ENCODE measurements at regions not wholly inside any gene's neighbourhood (a gene's known extent, or its start where the extent isn't known, plus 50 kb on each side); places are given as distances from the start of the nearest gene placed in this dataset.
A peak's percentile ranks its signal among the peaks of the same experiment; 100 is the strongest.

DNA sequence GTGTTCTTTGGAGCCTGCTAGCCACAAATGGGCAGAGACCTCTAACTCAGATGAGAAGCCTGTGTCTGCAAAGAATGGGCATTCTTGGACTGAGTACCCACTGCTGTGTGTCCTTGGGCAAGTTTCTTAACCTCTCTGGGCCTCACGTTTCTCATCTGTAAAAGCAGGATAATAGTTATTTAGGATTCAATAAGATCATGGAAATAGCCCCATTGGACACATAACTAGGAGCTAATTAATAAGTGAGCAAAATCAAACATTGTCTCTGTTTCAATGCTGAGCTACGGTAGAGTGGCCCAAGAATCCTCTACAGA lies 61.2 kb upstream of the WNT7B start:
- no peak for DNase-seq (ENCODE audit: low spot score in 2 of 2)
- TF ChIP-seq, protein P1, sequence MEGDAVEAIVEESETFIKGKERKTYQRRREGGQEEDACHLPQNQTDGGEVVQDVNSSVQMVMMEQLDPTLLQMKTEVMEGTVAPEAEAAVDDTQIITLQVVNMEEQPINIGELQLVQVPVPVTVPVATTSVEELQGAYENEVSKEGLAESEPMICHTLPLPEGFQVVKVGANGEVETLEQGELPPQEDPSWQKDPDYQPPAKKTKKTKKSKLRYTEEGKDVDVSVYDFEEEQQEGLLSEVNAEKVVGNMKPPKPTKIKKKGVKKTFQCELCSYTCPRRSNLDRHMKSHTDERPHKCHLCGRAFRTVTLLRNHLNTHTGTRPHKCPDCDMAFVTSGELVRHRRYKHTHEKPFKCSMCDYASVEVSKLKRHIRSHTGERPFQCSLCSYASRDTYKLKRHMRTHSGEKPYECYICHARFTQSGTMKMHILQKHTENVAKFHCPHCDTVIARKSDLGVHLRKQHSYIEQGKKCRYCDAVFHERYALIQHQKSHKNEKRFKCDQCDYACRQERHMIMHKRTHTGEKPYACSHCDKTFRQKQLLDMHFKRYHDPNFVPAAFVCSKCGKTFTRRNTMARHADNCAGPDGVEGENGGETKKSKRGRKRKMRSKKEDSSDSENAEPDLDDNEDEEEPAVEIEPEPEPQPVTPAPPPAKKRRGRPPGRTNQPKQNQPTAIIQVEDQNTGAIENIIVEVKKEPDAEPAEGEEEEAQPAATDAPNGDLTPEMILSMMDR (IDR thresholded peaks at IDR 0.05): no peak
- Histone ChIP-seq H3K27me3 (no peaks in the 10 kb centered on the region), H3K9me3 (no peaks in the 10 kb centered on the region), H3K4me1 (peaks cover 6 to 17% of the 10 kb centered on the region in 2 donors), H3K36me3 (no peaks in the 10 kb centered on the region), H3K27ac (no peak overlapping the region), H3K4me3 (no peak overlapping the region)
- intact Hi-C loops (cut with DNase I): no loop called here

DNA sequence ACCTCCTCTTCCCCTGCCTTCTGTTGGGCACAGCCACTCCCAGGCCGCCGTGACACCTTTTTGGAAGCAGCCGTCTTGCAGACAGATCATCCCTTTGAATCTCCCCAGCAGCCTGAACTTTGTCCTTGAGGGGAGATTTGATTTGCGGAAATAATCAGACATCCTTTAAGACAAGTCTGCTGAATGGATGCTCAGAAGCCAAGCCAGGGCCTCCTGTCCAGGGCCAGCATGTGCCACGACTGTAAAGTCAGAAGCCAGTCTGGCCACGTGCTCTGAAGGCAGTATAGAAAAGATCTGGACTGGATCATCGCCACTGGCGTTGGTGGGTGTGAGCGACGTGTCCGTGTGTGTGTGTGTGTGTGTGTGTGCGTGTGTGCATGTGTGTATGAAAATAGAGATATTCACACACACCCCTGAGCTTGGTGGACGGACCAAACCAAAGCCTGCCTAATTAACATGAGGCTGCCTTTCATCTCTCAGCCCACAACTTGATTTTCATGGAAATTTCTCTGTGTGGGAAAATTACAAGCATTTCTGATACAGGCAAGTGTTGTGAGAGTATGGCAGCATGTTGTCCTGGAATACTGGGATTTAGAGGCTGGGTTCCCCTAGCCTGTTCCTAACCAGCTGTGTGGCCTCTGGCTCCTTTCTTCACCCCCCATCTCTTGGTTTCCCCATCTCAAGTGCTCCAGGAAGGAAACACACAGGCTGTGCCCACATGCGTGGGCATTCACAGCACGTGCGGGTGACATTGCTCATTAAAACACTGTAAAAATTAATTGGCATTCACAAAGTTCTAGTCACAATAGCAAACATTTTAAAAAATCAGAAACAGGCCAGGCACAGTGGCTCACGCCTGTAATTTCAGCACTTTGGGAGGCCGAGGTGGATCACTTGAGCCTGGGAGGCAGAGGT lies 61.8 kb upstream of the WNT7B start:
- Histone ChIP-seq H3K36me3 (no peaks in the 10 kb centered on the region), H3K4me3 (no peak overlapping the region), H3K27ac (no peak overlapping the region), H3K9me3 (no peaks in the 10 kb centered on the region), H3K4me1 (peaks cover 12 to 24% of the 10 kb centered on the region in 2 donors), H3K27me3 (no peaks in the 10 kb centered on the region)
- intact Hi-C loops (cut with DNase I): no loop called here
- peak; percentile 3 to 54 for DNase-seq (ENCODE audit: low spot score in 2 of 2)
- TF ChIP-seq, protein P1 (IDR thresholded peaks at IDR 0.05): no peak

DNA sequence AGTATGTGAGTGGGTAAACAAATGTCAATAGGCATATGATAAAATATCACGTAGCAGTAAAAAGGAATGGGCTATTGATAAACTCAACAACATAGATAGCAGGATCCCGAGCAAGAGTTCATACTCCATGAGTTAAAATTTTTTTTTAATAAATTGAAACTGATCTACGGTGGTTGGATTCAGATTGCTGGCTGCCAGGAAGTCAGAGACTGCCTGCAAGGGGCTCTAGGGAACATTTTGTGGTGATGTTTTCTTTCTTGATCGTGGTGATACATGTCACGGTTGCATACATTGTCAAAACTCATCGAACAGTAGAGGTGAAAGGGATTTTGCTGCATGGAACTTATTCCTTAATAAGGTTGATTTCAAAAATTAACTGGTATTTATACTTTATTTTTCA lies 62.6 kb upstream of the WNT7B start:
- no peak overlapping the region for H3K4me3 ChIP-seq
- TF ChIP-seq, protein P1 (IDR thresholded peaks at IDR 0.05): no peak
- H3K36me3 ChIP-seq: no peaks in the 10 kb centered on the region
- H3K9me3 ChIP-seq: no peaks in the 10 kb centered on the region
- DNase-seq (ENCODE audit: low spot score in 2 of 2): no peak
- peaks cover 15 to 28% of the 10 kb centered on the region in 2 donors for H3K4me1 ChIP-seq
- H3K27ac ChIP-seq: no peak overlapping the region
- no peaks in the 10 kb centered on the region for H3K27me3 ChIP-seq
- intact Hi-C loops (cut with DNase I): no loop called here

DNA sequence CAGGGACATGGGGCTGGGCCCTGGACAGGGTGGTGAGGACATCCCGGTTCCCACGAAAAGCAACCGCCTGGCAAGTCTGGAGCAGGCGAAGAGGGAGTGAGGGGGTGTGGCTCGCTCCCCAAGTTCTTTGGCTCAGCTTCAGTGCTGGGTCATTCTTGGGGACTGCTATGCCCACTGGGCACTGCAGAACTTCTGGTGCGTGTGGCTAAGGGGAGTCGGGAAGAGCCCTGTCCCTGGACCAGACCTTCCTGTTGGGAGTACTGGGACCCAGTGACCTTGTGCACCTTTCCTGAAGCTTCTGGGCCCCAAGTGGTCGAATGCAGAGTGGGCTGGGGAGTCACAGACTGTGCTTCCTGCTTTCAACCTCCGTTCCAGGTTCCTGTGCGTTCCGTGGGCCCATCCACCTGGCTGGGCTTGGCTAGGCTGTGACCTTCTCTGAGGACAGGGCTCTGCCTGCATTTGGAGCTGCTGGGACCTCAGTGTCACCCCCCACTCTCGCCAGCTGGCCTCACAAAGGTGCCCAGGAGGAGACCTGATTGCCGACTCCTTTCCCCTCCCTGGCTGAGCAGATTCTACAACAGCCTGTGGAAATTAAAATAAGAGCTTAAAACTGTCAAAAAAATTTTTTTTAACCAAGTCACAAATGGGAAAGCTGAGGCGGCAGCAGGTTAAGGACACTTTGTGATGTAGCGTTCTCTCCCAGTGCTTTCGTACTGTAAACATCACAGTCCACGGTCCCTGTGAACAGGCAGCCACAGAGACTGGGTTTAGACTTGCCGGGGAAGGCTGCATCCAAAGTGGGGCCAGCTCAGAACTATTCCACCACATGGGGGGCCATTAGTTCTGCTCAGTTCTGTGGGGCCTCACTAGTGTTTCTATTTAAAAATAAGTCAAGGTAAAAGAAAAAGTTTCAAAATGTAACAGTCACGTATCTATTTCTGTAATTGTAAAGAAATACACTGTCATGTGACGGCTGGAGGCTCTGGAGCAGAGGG lies 63.8 kb upstream of the WNT7B start:
- no peaks in the 10 kb centered on the region for H3K27me3 ChIP-seq
- intact Hi-C loops (cut with DNase I): no loop called here
- H3K4me3 ChIP-seq: no peak overlapping the region
- no peaks in the 10 kb centered on the region for H3K9me3 ChIP-seq
- H3K27ac ChIP-seq: peak overlapping the region; percentile 27 to 98
- no peaks in the 10 kb centered on the region for H3K36me3 ChIP-seq
- DNase-seq (ENCODE audit: low spot score in 2 of 2): peak; percentile 0 to 49
- TF ChIP-seq, protein P1 (IDR thresholded peaks at IDR 0.05): no peak
- H3K4me1 ChIP-seq: peaks cover 15 to 28% of the 10 kb centered on the region in 2 donors

DNA sequence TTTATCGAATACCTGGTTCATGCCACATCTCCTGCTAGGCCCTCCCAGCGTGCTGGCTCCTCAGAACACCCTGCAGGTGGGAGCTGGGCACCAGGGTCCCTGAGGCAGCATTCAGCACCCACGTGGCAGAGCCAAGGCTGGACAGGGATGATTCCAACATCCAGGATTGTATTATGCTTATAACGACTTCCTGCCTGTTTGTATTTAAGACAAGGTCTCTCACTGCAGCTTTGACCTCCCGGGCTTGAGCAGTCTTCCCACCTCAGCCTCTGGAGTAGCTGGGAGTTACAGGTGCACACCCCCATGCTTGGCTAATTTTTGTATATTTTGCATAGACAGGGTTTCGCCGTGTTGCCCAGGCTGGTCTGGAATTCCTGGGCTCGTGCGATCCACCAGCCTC lies 64.7 kb upstream of the WNT7B start:
- no peaks in the 10 kb centered on the region for H3K27me3 ChIP-seq
- intact Hi-C loops (cut with DNase I): no loop called here
- no peaks in the 10 kb centered on the region for H3K36me3 ChIP-seq
- no peak overlapping the region for H3K4me3 ChIP-seq
- TF ChIP-seq, protein P1 (IDR thresholded peaks at IDR 0.05): no peak
- H3K9me3 ChIP-seq: no peaks in the 10 kb centered on the region
- H3K4me1 ChIP-seq: peaks cover 15 to 33% of the 10 kb centered on the region in 2 donors
- H3K27ac ChIP-seq: peak overlapping the region; percentile 32 to 98
- DNase-seq (ENCODE audit: low spot score in 2 of 2): peak; percentile 1 to 50

Measured in ascending aorta (tissue), 2 donors.